ENCODE measurements at regions not wholly inside any gene's neighbourhood (a gene's known extent, or its start where the extent isn't known, plus 50 kb on each side); places are given as distances from the start of the nearest gene placed in this dataset.
"Not testable (repeated sequence)": the region's sequence is repeated elsewhere in the genome, so short reads cannot be mapped to it uniquely, and the experiment has no call there.

DNA sequence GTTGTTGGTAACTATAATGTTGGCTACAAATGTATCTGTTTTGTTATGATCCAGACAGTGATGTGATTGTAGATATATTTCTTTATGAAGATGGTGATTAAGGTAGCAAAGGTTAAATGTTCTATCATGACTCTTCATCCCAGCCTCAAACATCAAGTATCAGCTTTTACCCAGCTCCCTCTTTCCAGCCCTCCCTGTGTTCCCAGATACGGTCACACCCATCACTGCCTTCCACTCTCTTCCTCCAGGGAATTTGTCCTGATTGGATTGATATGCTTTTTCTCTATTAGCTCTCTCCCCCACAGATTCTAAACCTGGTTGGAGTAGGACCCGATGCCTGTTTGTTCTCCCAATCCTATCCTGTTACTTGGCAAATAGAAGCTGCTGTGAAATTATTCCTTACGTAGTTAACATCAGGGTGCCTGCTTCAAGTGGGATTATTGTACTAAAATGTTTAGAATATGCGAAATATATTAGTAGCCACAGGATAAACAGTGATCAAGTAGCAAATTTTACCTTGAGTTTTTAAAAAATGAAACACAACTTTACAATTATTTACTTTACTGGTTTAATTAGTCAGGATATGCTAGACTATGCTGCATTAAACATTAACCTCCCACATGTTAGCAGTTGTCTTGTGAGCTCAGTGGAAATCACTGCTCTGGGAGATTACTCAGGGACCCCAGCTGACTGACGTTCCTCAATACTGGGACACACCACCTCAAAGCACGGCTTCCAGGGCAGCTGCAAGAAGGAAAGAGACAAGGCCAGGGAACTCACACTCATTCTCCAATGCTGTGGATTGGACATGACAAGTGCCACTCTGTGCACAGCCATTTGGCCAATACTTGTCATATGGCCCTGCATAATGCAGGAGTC is 165.3 kb downstream of the ALX1 start:
- no peaks in the 10 kb centered on the region for H3K27me3 ChIP-seq (ENCODE audit: insufficient read depth, low read length)
- no peaks in the 10 kb centered on the region for H3K9me3 ChIP-seq (ENCODE audit: low read length)
- no peak overlapping the region for H2AFZ ChIP-seq (ENCODE audit: low read depth, low read length)
- no peaks in the 10 kb centered on the region for H3K36me3 ChIP-seq (ENCODE audit: insufficient read depth, low read length)
- H3K4me3 ChIP-seq (ENCODE audit: low read length), result no peak overlapping the region
- H3K4me1 ChIP-seq (ENCODE audit: insufficient read depth, low read length), result no peaks in the 10 kb centered on the region

DNA sequence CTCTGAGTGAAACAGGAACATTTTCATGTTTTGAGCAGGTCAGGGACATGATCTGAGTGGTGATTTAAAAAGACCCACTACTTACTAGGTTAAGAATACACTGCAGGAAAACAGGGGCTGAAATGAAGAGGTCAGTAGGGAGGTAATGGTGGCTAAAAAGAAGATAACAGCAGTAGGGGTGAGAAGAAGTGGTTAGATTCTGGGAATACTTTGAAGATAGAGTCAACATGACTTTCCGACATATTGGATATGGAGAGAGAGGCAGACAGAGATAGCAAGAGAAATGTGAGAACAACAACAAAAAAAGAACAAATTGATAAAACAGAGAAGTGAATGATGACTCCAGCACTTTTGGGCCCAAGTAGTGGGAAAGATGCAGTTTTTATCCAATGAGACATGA is 168.0 kb downstream of the ALX1 start:
- Histone ChIP-seq H2AFZ (ENCODE audit: low read depth, low read length) (no peak overlapping the region), H3K27me3 (ENCODE audit: insufficient read depth, low read length) (no peaks in the 10 kb centered on the region), H3K4me3 (ENCODE audit: low read length) (no peak overlapping the region), H3K4me1 (ENCODE audit: insufficient read depth, low read length) (no peaks in the 10 kb centered on the region), H3K36me3 (ENCODE audit: insufficient read depth, low read length) (no peaks in the 10 kb centered on the region), H3K9me3 (ENCODE audit: low read length) (no peaks in the 10 kb centered on the region)

DNA sequence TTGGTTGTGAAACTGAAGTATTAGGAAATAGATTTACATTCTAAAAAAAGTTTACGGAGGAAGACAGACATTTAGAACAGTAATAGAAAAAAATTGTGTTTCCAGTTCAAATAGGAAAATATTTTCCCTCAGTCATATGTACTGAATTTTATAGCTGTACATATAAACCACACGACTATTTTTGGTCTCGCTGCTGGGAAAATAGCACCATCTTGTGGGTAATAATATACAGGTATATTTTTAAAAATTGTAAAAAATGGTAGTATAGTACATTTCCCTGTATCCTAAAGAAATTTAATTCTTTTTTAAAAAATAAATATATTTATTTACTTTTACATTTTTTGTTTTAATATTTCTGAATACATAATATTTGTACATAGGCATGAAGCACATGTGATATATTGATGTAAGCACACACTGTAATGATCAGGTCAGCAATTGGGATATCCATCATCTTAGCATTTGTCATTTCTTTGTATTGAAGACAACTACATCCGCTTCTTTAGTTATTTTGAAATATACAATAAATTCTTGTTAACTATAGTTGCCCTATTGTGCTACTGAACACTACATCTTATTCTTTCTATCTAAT is 168.6 kb downstream of the ALX1 start:
- H2AFZ ChIP-seq (ENCODE audit: low read depth, low read length), result no peak overlapping the region
- H3K4me1 ChIP-seq (ENCODE audit: insufficient read depth, low read length), result no peaks in the 10 kb centered on the region
- no peaks in the 10 kb centered on the region for H3K27me3 ChIP-seq (ENCODE audit: insufficient read depth, low read length)
- H3K36me3 ChIP-seq (ENCODE audit: insufficient read depth, low read length), result no peaks in the 10 kb centered on the region
- H3K9me3 ChIP-seq (ENCODE audit: low read length), result no peaks in the 10 kb centered on the region
- no peak overlapping the region for H3K4me3 ChIP-seq (ENCODE audit: low read length)

DNA sequence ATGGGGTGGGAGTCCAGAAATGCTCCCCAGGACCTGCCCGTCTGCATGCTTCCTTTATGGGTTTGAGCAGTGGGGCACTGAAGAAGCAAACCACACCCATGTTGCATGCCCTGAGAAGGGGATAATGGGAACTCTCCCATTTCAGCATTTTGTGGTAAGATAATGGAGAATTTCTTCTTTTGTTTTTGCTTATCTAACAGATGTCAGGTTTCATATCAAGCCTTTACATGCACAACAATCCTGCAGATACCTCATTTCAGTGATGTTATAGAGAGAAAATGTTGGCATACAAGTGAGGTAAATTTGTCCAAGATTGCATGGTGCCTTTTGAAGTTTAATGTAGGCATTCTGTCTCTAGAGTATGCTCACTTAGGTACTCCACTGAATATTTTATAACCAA is 177.0 kb downstream of the ALX1 start:
- Histone ChIP-seq H3K36me3 (ENCODE audit: insufficient read depth, low read length) (no peaks in the 10 kb centered on the region), H3K4me3 (ENCODE audit: low read length) (no peak overlapping the region), H3K9me3 (ENCODE audit: low read length) (no peaks in the 10 kb centered on the region), H3K27me3 (ENCODE audit: insufficient read depth, low read length) (no peaks in the 10 kb centered on the region), H3K4me1 (ENCODE audit: insufficient read depth, low read length) (no peaks in the 10 kb centered on the region), H2AFZ (ENCODE audit: low read depth, low read length) (no peak overlapping the region)

DNA sequence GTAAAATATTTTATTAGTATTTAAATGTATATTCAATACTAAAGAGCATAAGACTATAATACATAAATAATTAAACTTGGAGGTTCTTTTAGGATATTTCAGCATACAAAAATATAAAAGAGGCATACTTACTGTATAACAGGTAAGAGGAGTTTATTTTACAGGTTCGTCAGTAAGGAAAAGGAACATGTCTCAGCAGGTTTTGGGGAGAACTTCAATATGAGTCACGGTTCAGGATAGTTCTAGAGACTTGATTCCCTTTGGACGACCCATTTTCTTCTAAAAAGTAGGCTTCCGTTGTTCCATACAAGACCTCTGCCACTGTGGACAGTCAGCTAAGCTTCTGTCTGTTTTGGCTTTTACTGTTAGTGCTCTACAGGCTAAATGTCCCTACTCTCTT is 181.1 kb downstream of the ALX1 start:
- H3K36me3 ChIP-seq (ENCODE audit: insufficient read depth, low read length), result no peaks in the 10 kb centered on the region
- H3K9me3 ChIP-seq (ENCODE audit: low read length), result no peaks in the 10 kb centered on the region
- H2AFZ ChIP-seq (ENCODE audit: low read depth, low read length), result no peak overlapping the region
- H3K4me1 ChIP-seq (ENCODE audit: insufficient read depth, low read length), result no peaks in the 10 kb centered on the region
- no peaks in the 10 kb centered on the region for H3K27me3 ChIP-seq (ENCODE audit: insufficient read depth, low read length)
- H3K4me3 ChIP-seq (ENCODE audit: low read length), result no peak overlapping the region

DNA sequence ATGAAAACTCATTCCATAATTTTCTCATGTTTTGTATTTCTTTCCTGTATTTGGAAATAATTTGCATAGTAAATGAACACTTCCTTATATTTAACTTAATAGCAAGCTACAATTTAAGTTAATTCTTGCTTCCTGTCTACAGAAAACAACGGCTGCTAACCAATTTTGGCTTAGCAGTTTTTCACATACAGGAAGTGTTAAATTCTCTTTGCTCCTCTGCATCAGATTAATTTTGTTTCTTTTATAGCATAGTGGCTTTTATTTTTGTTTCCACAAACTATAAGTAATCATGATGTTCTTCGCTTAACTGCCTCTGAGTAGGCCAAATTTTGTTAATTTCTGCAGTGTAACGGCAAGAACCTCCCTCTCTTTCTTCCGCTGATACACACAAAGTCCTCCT is 182.9 kb downstream of the ALX1 start:
- peaks cover 3% of the 10 kb centered on the region for H3K27me3 ChIP-seq (ENCODE audit: insufficient read depth, low read length)
- H3K4me1 ChIP-seq (ENCODE audit: insufficient read depth, low read length), result no peaks in the 10 kb centered on the region
- H3K36me3 ChIP-seq (ENCODE audit: insufficient read depth, low read length), result no peaks in the 10 kb centered on the region
- H3K4me3 ChIP-seq (ENCODE audit: low read length), result no peak overlapping the region
- no peaks in the 10 kb centered on the region for H3K9me3 ChIP-seq (ENCODE audit: low read length)
- H2AFZ ChIP-seq (ENCODE audit: low read depth, low read length), result no peak overlapping the region

DNA sequence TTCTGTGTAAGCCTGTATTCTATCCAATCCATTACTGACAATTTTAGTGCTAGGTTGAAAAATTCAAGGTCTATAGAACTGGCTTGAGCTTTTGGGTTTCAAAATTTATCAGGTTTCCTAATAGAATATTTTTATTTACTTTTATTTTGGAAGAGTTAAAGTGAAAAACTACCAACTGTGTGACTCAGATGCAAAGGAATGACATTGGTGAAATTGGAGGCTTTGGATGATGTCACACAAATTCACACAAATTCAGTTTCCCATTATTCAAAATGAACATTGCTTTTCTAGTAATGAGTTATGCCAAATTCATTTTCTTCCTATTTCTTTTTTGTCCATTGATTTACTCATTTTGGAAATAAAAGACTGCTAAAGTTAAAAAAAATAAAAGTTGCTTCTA is 186.9 kb downstream of the ALX1 start:
- Histone ChIP-seq H3K36me3 (ENCODE audit: insufficient read depth, low read length) (no peaks in the 10 kb centered on the region), H3K4me1 (ENCODE audit: insufficient read depth, low read length) (no peaks in the 10 kb centered on the region), H3K27me3 (ENCODE audit: insufficient read depth, low read length) (peaks cover 3% of the 10 kb centered on the region), H3K4me3 (ENCODE audit: low read length) (no peak overlapping the region), H3K9me3 (ENCODE audit: low read length) (no peaks in the 10 kb centered on the region), H2AFZ (ENCODE audit: low read depth, low read length) (no peak overlapping the region)

DNA sequence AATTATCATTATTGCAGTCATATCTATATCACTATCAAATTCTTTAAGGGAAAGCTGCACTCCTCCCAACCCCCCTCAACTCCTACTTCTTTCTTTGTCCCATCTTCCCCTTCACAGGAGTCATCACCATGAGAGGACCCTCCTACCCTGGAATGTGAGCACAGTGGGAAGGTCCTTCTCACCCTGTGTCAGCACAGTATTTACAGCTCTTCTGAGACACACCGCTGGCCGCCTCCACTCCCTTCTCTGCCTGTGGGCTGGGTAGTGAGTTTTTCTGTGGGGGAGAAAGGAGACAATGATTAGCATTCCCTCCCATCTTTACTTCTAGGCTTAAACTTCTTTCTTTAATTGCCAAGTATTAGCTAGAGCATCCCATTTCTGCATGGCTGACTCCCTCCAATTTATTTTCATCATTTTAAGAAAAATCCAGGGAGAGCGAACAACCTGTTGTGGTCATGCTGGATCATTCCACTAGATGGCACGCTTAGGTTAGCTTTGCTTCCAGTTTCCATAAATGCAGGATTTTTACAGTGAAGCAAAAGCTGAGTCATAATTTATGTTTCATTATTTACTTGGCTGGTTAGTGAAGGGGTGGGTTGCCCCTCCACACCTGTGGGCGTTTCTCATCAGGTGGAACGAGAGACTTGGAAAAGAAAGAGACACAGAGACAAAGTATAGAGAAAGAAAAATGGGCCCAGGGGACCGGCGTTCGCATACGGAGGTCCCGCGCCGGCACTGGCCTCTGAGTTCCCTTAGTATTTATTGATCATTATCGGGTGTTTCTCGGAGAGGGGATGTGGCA is 188.5 kb downstream of the ALX1 start:
- H2AFZ ChIP-seq (ENCODE audit: low read depth, low read length), result no peak overlapping the region
- H3K36me3 ChIP-seq (ENCODE audit: insufficient read depth, low read length), result no peaks in the 10 kb centered on the region
- H3K27me3 ChIP-seq (ENCODE audit: insufficient read depth, low read length), result peaks cover 3% of the 10 kb centered on the region
- H3K4me1 ChIP-seq (ENCODE audit: insufficient read depth, low read length), result no peaks in the 10 kb centered on the region
- peak overlapping the region; percentile 18 for H3K4me3 ChIP-seq (ENCODE audit: low read length)
- H3K9me3 ChIP-seq (ENCODE audit: low read length), result no peaks in the 10 kb centered on the region

DNA sequence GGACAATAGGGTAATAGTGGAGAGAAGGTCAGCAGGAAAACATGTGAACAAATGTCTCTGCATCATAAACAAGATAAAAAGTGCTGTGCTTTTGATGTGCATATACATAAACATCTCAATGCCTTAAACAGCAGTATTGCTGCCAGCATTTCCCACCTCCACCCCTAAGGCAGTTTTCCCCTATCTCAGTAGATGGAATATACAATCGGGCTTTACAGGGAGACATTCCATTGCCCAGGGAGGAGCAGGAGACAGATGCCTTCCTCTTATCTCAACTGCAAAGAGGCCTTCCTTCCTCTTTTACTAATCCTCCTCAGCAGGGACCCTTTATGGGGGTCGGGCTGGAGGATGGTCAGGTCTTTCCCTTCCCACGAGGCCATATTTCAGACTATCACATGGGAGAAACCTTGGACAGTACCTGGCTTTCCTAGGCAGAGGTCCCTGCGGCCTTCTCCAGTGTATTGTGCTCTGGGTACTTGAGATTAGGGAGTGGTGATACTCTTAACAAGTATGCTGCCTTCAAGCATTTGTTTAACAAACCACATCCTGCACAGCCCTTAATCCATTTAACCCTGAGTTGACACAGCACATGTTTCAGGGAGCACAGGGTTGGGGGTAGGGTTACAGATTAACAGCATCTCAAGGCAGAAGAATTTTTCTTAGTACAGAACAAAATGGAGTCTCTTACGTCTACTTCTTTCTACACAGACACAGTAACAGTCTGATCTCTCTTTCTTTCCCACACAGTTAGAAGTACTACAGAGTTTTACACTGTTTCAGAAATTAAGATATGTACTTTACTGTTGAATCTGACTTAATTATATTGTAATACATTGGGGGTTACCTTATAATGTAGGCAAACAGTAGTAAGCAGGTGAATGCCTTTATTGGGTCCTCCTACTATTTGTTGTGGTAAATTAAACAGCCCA is 189.4 kb downstream of the ALX1 start:
- not testable (repeated sequence) for H2AFZ ChIP-seq (ENCODE audit: low read depth, low read length); H3K36me3 ChIP-seq (ENCODE audit: insufficient read depth, low read length); H3K4me1 ChIP-seq (ENCODE audit: insufficient read depth, low read length); H3K27me3 ChIP-seq (ENCODE audit: insufficient read depth, low read length); H3K9me3 ChIP-seq (ENCODE audit: low read length)
- H3K4me3 ChIP-seq (ENCODE audit: low read length), result peak overlapping the region; percentile 18

DNA sequence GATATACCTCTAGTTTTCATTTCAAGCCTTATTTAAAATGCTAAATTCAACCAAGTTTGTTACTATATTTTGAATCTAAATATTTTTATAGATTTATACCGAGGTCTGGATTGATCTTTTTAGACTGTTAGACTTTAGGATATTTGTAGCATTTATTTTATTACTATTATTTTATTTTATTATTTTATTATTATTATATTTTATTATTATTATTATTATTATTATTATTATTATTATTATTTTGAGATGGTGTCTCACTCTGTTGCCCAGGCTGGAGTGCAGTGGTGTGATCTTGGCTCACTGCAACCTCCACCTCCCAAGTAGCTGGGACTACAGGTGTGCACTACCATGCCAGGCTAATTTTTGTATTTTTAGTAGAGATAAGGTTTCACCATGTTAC is 195.3 kb downstream of the ALX1 start:
- not testable (repeated sequence) for H3K36me3 ChIP-seq (ENCODE audit: insufficient read depth, low read length); H2AFZ ChIP-seq (ENCODE audit: low read depth, low read length); H3K4me3 ChIP-seq (ENCODE audit: low read length); H3K27me3 ChIP-seq (ENCODE audit: insufficient read depth, low read length); H3K9me3 ChIP-seq (ENCODE audit: low read length); H3K4me1 ChIP-seq (ENCODE audit: insufficient read depth, low read length)

DNA sequence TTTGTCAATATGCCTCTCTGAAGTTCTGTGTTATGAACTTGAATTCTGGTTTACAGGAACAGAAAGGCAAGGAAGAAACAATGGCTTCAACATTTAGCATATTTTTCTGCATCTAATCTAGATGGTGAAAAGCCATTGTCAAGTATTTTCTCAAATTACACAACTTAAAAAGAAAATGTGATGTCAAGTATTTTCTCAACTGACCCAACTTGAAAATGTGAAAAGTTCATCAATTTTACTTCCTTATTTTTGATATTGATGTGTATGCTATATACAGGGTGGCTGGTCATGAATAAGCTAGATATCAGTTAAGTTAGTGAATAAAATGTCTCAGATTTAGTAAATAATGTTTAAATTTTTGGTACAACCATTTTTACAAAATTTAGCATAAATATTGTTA is 196.7 kb downstream of the ALX1 start:
- no peaks in the 10 kb centered on the region for H3K4me1 ChIP-seq (ENCODE audit: insufficient read depth, low read length)
- no peaks in the 10 kb centered on the region for H3K27me3 ChIP-seq (ENCODE audit: insufficient read depth, low read length)
- H2AFZ ChIP-seq (ENCODE audit: low read depth, low read length), result no peak overlapping the region
- H3K4me3 ChIP-seq (ENCODE audit: low read length), result no peak overlapping the region
- no peaks in the 10 kb centered on the region for H3K36me3 ChIP-seq (ENCODE audit: insufficient read depth, low read length)
- no peaks in the 10 kb centered on the region for H3K9me3 ChIP-seq (ENCODE audit: low read length)

DNA sequence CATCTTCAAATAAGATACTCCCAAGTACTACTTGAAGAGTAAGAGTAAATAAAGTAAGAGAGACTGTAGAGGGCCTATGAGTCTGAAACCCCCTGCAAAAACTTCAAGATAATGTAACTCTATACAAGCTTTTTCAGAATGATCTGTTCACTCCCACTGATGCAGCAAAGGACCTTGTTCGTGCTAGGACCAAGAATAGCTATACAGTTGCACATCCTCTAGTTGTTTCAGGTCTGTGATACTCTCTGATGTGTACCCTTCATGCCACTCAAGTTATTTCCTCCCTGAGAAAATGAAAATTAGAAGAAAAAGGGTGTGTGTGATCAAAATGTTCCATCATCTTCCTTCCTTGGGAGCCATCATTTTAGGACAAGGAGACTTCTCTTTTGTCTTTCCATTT is 204.4 kb downstream of the ALX1 start:
- no peak overlapping the region for H2AFZ ChIP-seq (ENCODE audit: low read depth, low read length)
- H3K36me3 ChIP-seq (ENCODE audit: insufficient read depth, low read length), result no peaks in the 10 kb centered on the region
- H3K4me3 ChIP-seq (ENCODE audit: low read length), result no peak overlapping the region
- H3K9me3 ChIP-seq (ENCODE audit: low read length), result no peaks in the 10 kb centered on the region
- H3K4me1 ChIP-seq (ENCODE audit: insufficient read depth, low read length), result peaks cover 4% of the 10 kb centered on the region
- no peaks in the 10 kb centered on the region for H3K27me3 ChIP-seq (ENCODE audit: insufficient read depth, low read length)
